Ureter (tissue), 1 donor: ENCODE measurements at regions not wholly inside any gene's neighbourhood (a gene's known extent, or its start where the extent isn't known, plus 50 kb on each side); places are given as distances from the start of the nearest gene placed in this dataset.
A peak's percentile ranks its signal among the peaks of the same experiment; 100 is the strongest.

ENCODE experiments used
- DNase-seq: peaks from one replicate; pipeline ENCODE4 v3.0.0-alpha.2; 2020; ENCODE audit warnings: low spot score
- donor health status: DM: yes; HTN: yes; CAD: no.

DNA sequence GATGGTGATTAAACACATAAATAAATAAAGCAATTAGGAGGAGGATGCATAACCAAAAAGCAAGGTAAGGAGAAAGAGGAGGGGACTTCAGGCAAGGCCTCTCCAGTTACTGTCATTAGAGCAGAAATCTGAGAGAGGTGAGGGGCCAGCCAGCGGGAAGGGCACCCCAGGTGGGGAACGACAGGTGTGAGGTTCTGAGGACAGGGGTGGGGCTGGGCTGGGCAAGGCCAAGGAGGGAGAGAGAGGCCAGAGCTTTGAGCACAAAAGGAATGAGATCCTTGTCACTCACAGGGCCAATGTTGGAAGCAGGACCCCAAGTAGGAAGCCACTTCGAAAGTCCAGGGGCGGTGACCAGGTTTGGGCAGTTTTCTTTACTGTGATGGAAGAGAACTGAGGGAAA, 182.2 kb upstream of the RAB4A start:
- peak; percentile 37 for DNase-seq

DNA sequence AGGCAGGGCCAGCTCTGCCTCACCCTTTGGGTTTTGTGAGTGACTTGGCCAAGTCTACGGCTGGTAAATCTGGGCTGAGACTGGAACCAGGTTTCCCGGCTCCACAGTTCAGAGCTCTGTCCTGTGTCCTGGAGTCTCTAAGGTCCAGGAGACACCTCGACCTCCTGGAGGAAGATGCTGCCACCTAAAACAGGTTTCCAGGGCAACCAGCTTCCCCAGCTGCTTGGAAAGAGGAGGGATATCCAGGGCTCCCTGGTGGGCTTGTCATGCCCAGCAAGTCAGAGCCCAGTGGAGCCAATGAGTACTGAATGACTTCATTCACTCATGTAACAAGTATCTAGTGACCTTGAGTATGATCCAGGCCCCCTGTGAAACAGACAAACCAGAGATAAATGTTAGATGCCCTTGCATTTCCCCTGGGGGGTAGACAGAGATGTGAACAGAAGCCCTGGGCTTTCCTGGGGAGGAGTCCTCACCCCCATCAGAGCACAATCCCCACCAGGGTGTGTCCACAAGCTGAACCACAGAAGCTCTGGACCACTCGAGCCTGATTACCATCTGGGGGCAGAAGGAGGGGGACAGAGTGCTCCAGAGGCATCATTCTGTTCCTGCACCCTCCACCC, 181.2 kb upstream of the RAB4A start:
- peak; percentile 26 for DNase-seq

DNA sequence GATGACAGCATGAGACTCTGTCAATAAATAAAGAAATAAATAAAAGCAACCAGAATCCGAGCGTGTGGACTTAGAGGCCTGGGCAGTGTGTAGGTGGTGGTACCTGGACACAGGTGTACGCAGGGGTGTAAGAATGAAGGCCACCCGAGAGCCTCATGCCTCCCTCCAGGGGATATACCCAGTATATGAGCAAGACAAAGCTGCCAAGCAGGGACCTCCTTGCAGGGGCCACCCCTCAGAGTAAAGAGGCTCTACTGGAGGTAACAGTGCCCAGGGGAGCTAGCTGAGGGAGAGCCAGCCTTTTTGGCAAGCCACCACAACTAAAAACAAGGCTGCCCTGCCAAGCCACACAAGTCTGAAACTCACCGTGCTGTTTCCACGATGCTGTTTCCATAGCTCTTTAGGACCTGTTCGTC, 179.2 kb upstream of the RAB4A start:
- DNase-seq = peak; percentile 25

DNA sequence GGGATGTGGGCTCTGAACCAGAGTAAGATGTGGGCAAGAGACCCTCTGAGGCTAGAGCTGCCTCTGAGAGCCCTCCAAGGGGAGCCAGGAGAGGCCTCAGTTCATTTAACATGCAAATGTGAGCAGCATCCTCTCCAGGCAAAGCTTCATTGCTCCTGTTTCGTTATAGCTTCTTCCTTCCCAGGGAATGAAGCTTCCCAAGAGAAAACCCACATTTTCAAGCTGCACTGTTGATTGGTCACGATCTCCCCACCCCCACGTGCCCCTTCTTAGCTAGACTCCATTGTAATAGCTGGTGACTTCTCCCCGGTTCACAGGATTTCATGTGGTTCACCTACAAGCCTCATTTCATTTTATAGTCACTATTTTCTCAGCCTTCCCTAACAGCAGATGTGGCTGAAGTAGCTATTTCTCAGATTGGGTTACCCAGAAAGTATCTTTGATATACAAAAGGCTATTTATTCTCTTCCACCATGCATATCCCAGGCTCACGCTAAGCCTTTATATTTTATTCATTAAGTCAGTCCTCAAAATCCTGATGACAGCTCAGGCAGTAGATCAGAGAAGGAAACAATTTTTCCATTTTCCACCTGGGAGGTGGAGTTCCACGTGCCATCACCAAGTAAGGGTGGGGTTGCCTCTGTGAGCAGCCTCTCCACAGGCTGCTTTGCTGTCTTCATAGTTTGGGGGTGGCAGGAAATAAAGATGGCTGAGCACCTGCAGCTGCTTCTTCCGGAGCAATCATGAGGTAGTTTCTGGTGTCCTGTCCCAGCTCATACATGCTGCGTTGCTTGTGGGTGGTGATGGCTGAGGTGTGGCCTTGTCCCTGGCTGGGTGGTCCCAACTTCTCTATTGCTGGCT, 178.3 kb upstream of the RAB4A start:
- peak; percentile 31 for DNase-seq

DNA sequence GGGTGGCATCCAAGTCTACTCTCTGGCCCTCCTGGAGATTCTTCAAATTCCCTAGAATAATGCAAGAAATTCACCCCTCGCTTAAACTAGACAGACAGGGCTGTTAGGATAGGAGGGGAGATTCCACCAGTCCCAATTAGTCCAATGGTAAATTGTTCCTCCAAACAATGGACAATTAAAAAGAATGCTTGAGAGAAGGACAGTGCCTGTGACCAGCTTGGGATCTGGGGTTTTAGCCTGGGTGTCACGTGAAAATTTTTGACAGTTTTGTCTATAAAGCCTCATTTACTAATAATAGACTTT, 177.7 kb upstream of the RAB4A start:
- no peak for DNase-seq

DNA sequence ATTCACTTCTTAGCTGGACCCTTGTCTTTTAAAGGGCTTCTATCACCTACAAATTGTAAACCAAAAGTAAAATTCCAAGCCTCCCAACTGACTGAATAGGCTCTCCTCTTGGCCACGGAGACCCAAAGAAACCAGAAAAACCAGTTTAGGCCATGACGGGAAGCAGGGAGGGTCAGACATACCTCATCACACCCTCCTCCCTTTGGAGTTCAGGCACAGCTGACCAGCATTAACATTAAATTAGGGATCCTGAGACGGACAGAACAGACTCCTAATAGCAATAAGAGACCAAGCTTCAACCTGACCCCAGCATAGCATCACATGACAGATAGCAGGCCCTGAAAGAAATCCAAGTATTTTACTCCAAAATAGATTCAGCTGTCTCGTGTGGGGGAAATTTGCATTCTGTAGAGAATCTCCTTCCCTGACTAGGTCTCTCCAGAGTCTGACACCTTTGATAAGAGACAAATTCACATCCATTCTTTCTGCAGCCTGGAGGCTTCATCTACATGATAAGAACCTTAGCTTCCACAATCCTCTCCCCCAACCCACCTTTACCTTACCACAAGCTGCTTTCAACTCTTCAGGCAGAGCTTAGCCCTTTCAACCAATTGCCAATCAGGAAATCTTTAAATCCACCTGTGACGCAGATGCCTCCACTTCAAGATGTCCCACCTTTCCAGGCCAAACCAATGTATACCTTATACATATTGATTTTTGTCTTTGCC, 177.1 kb upstream of the RAB4A start:
- DNase-seq = peak; percentile 81

DNA sequence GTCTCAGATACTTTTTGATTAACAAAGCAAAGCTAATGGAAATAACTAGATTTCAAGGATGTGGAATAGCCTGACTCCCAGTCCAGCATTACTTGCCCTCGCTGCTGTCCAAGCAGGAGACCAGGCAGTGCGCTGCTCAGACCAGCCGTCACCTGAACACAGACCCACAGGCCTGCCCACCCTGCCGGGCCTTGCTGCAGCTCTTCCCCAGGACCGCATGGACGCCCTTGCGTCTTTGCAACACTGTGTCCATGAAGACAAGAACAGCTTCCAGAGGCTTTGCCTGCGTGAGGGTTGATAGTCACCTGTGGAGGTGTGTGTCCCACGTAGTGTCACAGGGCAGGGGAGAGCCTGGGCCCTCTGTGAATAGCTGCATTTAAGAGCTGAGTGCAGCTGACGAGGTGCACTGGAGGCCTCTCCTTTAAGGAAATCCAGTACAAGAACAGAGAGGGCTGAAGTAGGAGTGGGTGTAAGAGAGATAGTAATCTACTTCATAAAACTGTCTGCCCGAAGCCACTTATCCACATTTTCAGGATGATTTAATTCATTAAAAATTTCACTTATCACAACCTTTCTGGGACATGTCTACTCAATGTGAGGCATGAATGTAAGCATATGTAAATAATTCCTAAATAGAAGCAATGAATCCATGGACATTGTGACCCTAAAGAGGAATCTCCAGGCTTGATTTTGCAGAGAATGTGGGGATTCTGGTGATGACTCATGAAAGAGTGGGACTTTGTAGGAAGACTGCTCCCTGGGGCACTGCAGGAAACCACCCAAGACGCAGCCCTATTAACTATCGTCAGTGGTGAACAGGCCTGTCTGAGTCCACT, 176.2 kb upstream of the RAB4A start:
- peak; percentile 42 for DNase-seq

DNA sequence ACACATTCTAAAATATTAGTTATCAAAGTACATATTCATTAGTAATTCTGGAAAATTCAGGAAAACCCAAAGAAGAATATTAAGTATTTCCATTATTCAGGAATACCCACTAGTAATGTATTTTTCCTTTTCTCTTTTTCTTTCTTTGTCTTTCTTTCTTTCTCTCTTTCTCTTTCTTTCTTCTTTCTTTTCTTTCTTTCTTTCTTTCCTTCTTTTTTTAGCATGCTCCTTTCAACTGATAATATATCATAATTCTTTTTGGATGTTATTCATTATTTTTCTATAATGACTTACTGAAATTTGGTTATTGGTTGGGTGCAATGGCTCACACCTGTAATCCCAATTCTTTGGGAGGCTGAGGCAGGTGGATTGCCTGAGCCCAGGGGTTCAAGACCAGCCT, 175.6 kb upstream of the RAB4A start:
- DNase-seq = no peak

DNA sequence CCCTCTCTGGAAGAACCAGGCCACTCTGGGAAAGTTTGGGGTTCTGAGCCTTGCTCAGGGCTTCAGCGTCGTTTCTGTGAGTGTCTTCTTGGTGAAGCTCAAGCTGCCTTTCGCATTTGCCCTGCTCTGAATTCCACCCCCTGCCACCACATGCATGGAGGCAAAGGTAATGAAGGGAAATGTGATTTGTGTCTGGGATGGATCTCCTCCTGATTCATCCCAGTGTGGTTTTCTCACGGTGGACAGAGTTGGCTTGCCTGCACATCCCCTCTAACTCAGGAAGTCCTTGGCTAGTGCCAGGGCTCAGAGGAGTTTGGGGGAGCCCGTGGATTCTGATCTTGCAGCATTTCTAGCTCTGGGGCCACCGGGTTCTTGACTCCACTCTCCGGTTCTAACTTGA, 173.6 kb upstream of the RAB4A start:
- no peak for DNase-seq

DNA sequence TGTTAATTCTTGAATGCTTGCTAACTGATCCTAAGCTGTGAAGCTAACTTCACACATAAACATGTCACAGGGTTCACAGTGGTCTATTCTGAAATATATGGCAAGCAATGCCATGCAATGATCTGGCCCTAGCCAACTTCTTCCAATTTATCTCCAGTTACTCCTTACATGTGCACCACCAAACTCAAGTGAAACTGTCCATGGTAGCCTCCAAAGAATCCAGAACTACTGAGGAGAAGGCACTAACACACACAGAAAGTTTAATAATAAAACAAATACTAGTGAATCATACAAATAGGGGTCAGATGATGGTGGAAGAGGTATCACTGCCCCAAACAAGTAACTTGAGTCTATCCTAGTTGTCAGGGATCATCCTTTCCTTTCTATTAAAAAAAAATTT, 172.6 kb upstream of the RAB4A start:
- DNase-seq = no peak

DNA sequence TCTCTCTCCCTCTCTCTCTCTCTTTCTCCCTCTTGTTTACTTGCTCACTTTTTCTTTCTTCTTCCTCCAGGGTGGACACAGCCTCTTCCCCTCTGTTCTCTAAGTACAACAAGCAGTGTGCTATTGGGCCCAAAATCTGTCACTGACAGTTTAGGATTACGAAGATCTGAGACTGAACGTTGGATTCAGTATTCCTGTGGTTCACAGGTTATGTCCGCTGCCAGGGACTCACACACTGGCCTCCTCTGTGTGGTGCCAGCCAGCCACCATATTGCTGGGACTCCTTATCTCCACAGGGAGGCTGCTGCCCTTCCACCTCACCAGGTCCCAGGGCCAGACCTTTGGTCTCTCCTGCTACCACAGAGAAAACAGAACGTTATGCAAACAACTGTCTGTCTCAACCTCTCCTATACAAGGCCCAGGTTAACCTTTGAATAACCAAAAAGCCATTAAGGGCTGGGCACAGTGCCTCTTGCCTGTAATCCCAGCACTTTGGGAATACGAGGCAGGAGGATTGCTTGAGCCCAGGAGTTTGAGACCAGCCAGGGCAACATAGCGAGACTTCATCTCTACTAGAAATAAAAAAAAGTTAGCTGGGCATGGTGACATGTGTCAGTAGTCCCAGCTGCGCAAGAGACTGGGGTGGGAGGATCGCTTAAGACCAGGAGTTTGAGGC, 171.9 kb upstream of the RAB4A start:
- DNase-seq = peak; percentile 25

DNA sequence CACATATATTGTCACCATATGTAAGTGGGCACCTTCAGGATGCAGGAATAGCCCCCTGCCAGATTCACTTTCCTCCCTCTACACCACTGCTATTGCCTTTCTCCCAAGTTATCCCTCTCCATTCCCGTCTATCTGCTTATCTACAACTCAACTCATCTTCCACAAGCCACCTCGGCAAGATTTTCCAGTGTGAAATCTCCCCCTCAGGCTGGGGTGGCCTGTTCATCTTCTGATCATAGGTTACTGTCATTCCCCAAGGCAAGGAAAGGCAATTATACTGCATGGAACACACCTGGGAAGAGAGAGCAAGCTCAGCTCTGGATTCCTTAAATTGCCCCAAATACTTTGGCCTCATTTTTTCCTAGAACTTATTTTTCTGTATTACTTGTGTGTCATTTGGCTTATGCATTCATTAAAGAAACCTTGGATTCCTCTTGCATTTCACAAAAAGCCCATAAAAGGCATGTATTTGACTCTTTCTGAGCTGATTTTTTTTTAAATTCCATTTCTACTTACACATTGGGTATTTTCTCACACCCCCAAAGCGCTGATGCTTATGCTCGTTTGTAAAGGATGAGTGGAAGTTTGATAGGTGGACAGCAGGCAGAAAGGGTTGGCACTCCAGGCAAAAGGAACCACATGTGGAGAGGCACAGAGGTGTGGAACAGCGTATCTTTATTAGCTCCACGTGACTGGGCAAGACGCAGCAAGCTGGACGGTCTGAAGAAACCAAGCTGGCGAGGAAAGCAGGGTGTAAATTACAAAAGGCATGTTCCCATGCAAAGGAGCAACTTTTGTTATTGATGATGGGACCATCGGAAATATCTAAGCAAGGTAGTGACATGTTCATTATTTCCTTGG, 169.7 kb upstream of the RAB4A start:
- DNase-seq = peak; percentile 57

DNA sequence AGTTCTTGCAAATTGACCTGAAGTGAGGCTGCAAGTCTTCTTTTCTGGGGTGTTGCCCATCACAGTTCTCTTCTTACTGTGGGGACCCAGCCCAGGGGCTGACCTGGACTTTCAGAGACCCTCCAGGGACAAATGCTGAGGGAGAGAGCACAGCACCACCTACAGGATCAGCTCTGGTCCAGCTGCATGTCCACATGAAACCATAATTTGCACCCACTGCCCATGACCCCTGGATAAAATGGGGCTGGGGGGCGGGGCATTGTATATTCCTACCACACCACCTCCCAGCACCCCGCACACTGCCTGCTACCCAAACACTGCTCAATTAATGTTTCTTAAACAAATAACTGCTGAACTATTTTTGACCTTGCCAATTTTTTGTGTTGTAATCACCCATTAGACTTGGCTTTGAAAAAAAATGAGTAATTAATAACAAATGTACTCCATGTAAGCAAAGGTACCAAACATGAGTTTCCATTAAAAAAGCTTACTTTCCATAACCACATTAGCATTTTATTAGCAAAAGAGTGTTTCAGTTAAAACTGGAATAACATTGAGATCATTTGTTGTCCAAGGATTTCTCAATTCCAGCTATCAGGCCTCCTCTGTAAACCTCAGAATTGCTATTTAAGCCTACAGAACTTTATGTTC, 168.0 kb upstream of the RAB4A start:
- no peak for DNase-seq

DNA sequence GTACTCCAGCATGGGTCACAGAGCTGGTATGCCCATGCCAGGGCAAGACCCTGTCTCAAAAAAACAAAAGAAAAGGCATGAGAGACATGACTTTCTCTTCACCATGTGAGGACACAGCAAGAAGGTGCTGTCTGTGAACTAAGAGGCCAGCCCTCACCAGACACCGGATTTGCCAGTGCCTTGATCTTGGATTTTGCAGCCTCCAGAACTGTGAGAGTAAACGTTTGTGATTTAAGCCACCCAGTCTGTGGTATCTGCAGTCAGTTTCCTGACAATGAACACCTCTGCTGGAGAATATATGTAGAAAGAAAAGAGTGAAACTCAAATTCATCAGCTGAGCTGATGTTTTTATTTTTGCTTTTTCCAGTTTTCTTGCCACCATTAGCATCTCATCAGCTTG, 166.3 kb upstream of the RAB4A start:
- no peak for DNase-seq

DNA sequence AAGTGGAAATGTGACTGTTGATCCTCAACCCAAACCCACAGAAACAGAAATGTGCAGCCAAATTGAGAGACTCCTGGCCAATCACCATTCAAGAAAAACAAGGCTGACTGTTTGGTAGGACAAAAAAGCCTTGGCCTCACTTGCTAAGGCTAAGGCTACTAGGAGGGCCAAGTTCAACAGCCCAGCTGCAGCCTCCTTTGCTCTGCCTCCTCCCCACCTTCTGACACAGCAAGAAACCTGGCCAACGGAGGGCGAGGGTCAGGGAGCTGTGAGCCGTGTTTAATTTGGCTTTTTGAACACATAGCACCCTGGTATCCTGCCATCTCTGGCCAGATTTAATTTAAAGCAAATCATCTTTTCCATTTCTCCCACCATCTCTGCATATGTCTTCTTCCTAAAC, 165.8 kb upstream of the RAB4A start:
- DNase-seq = peak; percentile 37

DNA sequence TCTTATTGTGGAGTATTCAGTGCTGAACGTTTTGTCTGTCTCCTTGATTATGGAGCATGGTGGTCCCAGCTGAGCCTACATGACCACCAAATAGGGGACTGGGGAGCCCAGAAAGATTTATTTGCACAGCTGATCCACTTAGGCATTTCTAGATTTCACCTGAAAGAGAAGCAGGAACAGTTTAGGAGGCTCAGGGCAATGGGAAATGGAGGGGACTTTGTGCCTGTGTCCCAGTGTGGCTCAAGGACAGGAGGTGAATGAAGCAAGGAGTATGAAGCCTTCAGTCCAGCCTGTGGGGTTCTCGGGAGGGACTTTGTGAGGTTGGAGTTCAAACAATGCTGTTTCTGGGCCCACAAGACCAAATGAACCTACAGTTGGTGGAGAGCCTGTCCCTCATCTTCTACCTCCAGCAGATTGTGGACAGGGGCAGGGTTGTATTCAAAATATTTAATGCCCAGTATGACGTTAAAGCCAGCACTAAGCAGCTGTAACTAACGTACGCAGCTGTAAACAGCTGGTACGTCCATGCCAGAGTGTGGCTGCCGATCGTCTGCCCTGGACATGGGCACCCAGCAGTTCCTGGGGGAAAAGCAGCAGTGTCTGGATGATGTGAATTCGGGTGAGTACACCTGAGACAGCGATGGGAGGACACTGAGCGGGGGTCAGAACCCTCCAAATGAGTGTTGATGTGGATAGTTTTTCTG, 164.9 kb upstream of the RAB4A start:
- DNase-seq = peak; percentile 35

DNA sequence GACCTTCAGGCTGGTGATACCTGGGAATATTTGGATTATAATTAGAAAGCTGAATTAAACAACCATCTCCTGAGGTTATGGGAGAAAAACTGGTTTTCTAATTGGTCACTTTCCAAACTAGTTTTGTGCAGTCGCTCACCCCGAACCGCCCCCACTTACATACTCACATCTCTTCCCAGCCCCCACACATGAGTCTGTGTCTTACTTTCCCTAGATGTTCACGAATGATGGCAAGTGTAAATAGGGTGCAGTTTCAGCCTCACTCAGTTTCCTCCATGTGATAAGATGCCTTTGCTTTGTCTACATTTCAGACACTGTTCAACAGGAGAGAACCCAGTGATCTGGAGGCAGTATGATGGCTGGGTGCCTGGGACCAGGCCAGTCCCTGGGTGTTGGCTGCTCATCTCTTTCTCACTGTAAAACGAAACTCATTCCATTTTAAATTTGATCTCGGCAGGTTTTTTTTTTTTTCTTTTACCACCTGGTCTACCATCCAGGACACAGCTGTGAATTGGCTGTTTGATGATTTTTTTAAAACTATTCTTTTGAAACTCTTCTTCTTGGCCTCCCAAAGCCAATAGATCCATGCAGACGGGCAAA, 164.3 kb upstream of the RAB4A start:
- DNase-seq = no peak

DNA sequence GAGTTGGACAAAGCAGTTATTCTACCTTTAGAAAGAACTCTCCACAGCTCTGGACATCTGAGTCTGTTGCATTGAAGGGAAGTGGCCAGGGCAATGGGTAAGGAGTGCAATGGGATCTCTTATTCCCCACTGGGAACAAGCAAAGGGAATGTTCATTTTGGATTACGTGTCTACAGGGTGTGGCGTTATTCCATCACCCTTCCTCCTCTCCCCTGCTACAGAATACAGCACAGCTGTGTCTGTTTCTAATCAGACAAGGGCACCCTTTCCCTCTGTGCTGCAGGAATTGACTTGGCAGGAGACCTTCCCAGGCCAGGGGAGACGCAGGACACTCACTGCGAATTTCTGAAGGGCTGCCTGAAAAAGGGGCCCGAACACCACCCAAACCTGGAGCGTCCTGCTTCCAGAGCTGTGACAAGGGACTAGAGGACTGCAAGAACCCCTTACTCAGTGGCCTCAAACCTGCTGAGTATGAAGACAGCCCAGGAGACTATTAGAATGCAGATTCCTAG, 163.6 kb upstream of the RAB4A start:
- DNase-seq = no peak

DNA sequence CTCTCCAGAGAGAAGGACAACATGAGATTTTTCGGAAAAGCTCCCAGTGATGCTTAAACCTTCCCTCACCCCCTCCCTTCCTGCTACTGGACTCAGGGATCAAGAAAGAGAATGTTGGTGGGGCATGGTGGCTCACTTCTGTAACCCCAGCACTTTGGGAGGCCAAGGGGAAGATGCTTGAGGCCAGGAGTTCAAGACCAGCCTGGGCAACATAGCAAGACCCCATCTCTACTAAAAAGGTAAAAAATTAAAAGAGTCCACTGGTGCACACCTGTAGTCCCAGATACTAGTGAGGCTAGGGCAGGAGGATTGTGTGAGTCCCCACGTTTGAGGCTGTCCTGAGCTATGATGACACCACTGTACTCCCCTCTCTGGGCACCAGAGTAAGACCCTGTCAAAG, 162.9 kb upstream of the RAB4A start:
- DNase-seq = no peak
